ENCODE measurements at regions not wholly inside any gene's neighbourhood (a gene's known extent, or its start where the extent isn't known, plus 50 kb on each side); places are given as distances from the start of the nearest gene placed in this dataset.

GRCh38 chr9:135217836-135218235 is 130.4 kb downstream of the OLFM1 start:
- H3K9ac ChIP-seq (ENCODE audit: low read length), result no peak overlapping the region
- H3K4me3 ChIP-seq (ENCODE audit: low read length), result no peak overlapping the region
- no peak overlapping the region for H2BK15ac ChIP-seq (replicated peaks; ENCODE audit: low read depth)
- DNase-seq, result no peak
- no peak overlapping the region for H2AK5ac ChIP-seq (ENCODE audit: low read length)
- peaks cover 15% of the 10 kb centered on the region for H3K4me1 ChIP-seq (ENCODE audit: control insufficient read depth, low read depth, low read length)
- H3K27ac ChIP-seq (ENCODE audit: low read depth, low read length), result no peak overlapping the region
- no peaks in the 10 kb centered on the region for H3K27me3 ChIP-seq (ENCODE audit: insufficient read depth, low read length, poor library complexity)
- H3K18ac ChIP-seq (ENCODE audit: low read length), result no peak overlapping the region
- H3K23ac ChIP-seq (ENCODE audit: low read length), result no peak overlapping the region
- H3K79me2 ChIP-seq (ENCODE audit: control insufficient read depth, insufficient read depth, low read length), result no peaks in the 10 kb centered on the region
- H4K8ac ChIP-seq (ENCODE audit: low read depth, low read length), result no peak overlapping the region
- no peaks in the 10 kb centered on the region for H3K36me3 ChIP-seq (ENCODE audit: control insufficient read depth, insufficient read depth, low read length)
- no peak overlapping the region for H3K4ac ChIP-seq (ENCODE audit: low read depth, low read length)
- no peak overlapping the region for H3K4me2 ChIP-seq (ENCODE audit: low read length)
- no peak overlapping the region for H2BK5ac ChIP-seq (ENCODE audit: low read length)
- H4K5ac ChIP-seq (ENCODE audit: low read length), result no peak overlapping the region
- no peaks in the 10 kb centered on the region for H3K79me1 ChIP-seq (ENCODE audit: low read length)
- H3K56ac ChIP-seq (ENCODE audit: low read length), result peak overlapping the region; percentile 50
- no peak overlapping the region for H2BK120ac ChIP-seq (ENCODE audit: low read depth, low read length)
- WGBS (ENCODE audit: extremely low coverage, insufficient coverage, low lambda C conversion rate), result no CpG with 5 or more reads among the region's 5 CpGs

- H3K27me3 ChIP-seq (ENCODE audit: insufficient read depth, low read length, poor library complexity), result no peaks in the 10 kb centered on the region
- H3K27ac ChIP-seq (ENCODE audit: low read depth, low read length), result peak overlapping the region; percentile 25
- H3K18ac ChIP-seq (ENCODE audit: low read length), result peak overlapping the region; percentile 6
- WGBS (ENCODE audit: extremely low coverage, insufficient coverage, low lambda C conversion rate), result no CpG with 5 or more reads among the region's 27 CpGs
- H3K36me3 ChIP-seq (ENCODE audit: control insufficient read depth, insufficient read depth, low read length), result no peaks in the 10 kb centered on the region
- no peak overlapping the region for H2BK15ac ChIP-seq (replicated peaks; ENCODE audit: low read depth)
- peaks cover 22% of the 10 kb centered on the region for H3K4me1 ChIP-seq (ENCODE audit: control insufficient read depth, low read depth, low read length)
- no peak overlapping the region for H2AK5ac ChIP-seq (ENCODE audit: low read length)
- H3K79me2 ChIP-seq (ENCODE audit: control insufficient read depth, insufficient read depth, low read length), result no peaks in the 10 kb centered on the region
- no peak overlapping the region for H4K5ac ChIP-seq (ENCODE audit: low read length)
- H4K8ac ChIP-seq (ENCODE audit: low read depth, low read length), result no peak overlapping the region
- H3K9ac ChIP-seq (ENCODE audit: low read length), result peak overlapping the region; percentile 28
- H2BK5ac ChIP-seq (ENCODE audit: low read length), result peak overlapping the region; percentile 69
- H3K4me3 ChIP-seq (ENCODE audit: low read length), result no peak overlapping the region
- peak overlapping the region; percentile 58 for H3K56ac ChIP-seq (ENCODE audit: low read length)
- H3K79me1 ChIP-seq (ENCODE audit: low read length), result no peaks in the 10 kb centered on the region
- DNase-seq, result peak; percentile 52
- no peak overlapping the region for H3K4ac ChIP-seq (ENCODE audit: low read depth, low read length)
- H3K4me2 ChIP-seq (ENCODE audit: low read length), result no peak overlapping the region
- H2BK120ac ChIP-seq (ENCODE audit: low read depth, low read length), result no peak overlapping the region
- H3K23ac ChIP-seq (ENCODE audit: low read length), result no peak overlapping the region
These were observed 131.1 kb downstream of the OLFM1 start for GRCh38 chr9:135218331-135219225.

GRCh38 chr9:135219676-135220600 is 132.5 kb downstream of the OLFM1 start:
- DNase-seq, result no peak
- peaks cover 22% of the 10 kb centered on the region for H3K4me1 ChIP-seq (ENCODE audit: control insufficient read depth, low read depth, low read length)
- no peak overlapping the region for H2AK5ac ChIP-seq (ENCODE audit: low read length)
- no peak overlapping the region for H3K4me3 ChIP-seq (ENCODE audit: low read length)
- H3K79me2 ChIP-seq (ENCODE audit: control insufficient read depth, insufficient read depth, low read length), result no peaks in the 10 kb centered on the region
- no peak overlapping the region for H3K23ac ChIP-seq (ENCODE audit: low read length)
- H3K79me1 ChIP-seq (ENCODE audit: low read length), result no peaks in the 10 kb centered on the region
- H3K9ac ChIP-seq (ENCODE audit: low read length), result no peak overlapping the region
- no peak overlapping the region for H3K18ac ChIP-seq (ENCODE audit: low read length)
- H2BK5ac ChIP-seq (ENCODE audit: low read length), result no peak overlapping the region
- WGBS (ENCODE audit: extremely low coverage, insufficient coverage, low lambda C conversion rate), result no CpG with 5 or more reads among the region's 21 CpGs
- H3K4me2 ChIP-seq (ENCODE audit: low read length), result no peak overlapping the region
- no peaks in the 10 kb centered on the region for H3K36me3 ChIP-seq (ENCODE audit: control insufficient read depth, insufficient read depth, low read length)
- H2BK120ac ChIP-seq (ENCODE audit: low read depth, low read length), result no peak overlapping the region
- H3K4ac ChIP-seq (ENCODE audit: low read depth, low read length), result no peak overlapping the region
- no peak overlapping the region for H2BK15ac ChIP-seq (replicated peaks; ENCODE audit: low read depth)
- no peak overlapping the region for H3K27ac ChIP-seq (ENCODE audit: low read depth, low read length)
- H4K5ac ChIP-seq (ENCODE audit: low read length), result no peak overlapping the region
- H3K27me3 ChIP-seq (ENCODE audit: insufficient read depth, low read length, poor library complexity), result no peaks in the 10 kb centered on the region
- H3K56ac ChIP-seq (ENCODE audit: low read length), result peak overlapping the region; percentile 10
- no peak overlapping the region for H4K8ac ChIP-seq (ENCODE audit: low read depth, low read length)

- H4K8ac ChIP-seq (ENCODE audit: low read depth, low read length), result no peak overlapping the region
- H3K56ac ChIP-seq (ENCODE audit: low read length), result no peak overlapping the region
- no peaks in the 10 kb centered on the region for H3K79me1 ChIP-seq (ENCODE audit: low read length)
- H3K4me1 ChIP-seq (ENCODE audit: control insufficient read depth, low read depth, low read length), result peaks cover 22% of the 10 kb centered on the region
- no peak overlapping the region for H2BK120ac ChIP-seq (ENCODE audit: low read depth, low read length)
- no peak overlapping the region for H3K4ac ChIP-seq (ENCODE audit: low read depth, low read length)
- no peak overlapping the region for H3K4me3 ChIP-seq (ENCODE audit: low read length)
- H2BK15ac ChIP-seq (replicated peaks; ENCODE audit: low read depth), result no peak overlapping the region
- no peak overlapping the region for H3K4me2 ChIP-seq (ENCODE audit: low read length)
- H3K23ac ChIP-seq (ENCODE audit: low read length), result no peak overlapping the region
- H2BK5ac ChIP-seq (ENCODE audit: low read length), result no peak overlapping the region
- DNase-seq, result no peak
- H2AK5ac ChIP-seq (ENCODE audit: low read length), result no peak overlapping the region
- no peaks in the 10 kb centered on the region for H3K79me2 ChIP-seq (ENCODE audit: control insufficient read depth, insufficient read depth, low read length)
- H3K18ac ChIP-seq (ENCODE audit: low read length), result no peak overlapping the region
- WGBS (ENCODE audit: extremely low coverage, insufficient coverage, low lambda C conversion rate), result no CpG with 5 or more reads among the region's 28 CpGs
- no peaks in the 10 kb centered on the region for H3K36me3 ChIP-seq (ENCODE audit: control insufficient read depth, insufficient read depth, low read length)
- no peaks in the 10 kb centered on the region for H3K27me3 ChIP-seq (ENCODE audit: insufficient read depth, low read length, poor library complexity)
- no peak overlapping the region for H3K27ac ChIP-seq (ENCODE audit: low read depth, low read length)
- no peak overlapping the region for H4K5ac ChIP-seq (ENCODE audit: low read length)
- H3K9ac ChIP-seq (ENCODE audit: low read length), result no peak overlapping the region
These were observed 133.4 kb downstream of the OLFM1 start for GRCh38 chr9:135220601-135221575.

DNA sequence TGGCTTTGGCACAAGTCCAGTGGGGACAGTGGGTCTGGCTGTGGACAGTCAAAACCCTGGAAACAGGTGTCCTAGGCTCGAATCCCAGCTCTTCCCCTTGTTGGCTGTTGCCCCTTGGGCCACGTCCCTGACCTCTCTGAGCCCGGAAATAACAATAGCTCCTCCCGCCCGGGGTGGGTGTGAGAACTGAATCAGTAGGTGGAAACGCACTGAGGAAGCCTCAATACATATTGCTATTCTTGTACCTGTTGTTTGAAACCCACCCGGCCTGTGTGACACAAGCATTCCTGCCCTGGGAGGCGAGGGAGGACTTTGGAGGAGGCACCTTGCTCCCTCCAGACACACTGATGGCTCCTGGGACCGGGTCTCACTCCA is 134.1 kb downstream of the OLFM1 start:
- Histone ChIP-seq H3K79me2 (ENCODE audit: control insufficient read depth, insufficient read depth, low read length) (no peaks in the 10 kb centered on the region), H3K23ac (ENCODE audit: low read length) (no peak overlapping the region), H2BK15ac (replicated peaks; ENCODE audit: low read depth) (no peak overlapping the region), H2BK5ac (ENCODE audit: low read length) (no peak overlapping the region), H3K9ac (ENCODE audit: low read length) (no peak overlapping the region), H3K27ac (ENCODE audit: low read depth, low read length) (no peak overlapping the region), H3K4me1 (ENCODE audit: control insufficient read depth, low read depth, low read length) (peaks cover 22% of the 10 kb centered on the region), H4K5ac (ENCODE audit: low read length) (no peak overlapping the region), H4K8ac (ENCODE audit: low read depth, low read length) (no peak overlapping the region), H3K56ac (ENCODE audit: low read length) (no peak overlapping the region), H2AK5ac (ENCODE audit: low read length) (no peak overlapping the region), H3K36me3 (ENCODE audit: control insufficient read depth, insufficient read depth, low read length) (no peaks in the 10 kb centered on the region), H3K4ac (ENCODE audit: low read depth, low read length) (no peak overlapping the region), H2BK120ac (ENCODE audit: low read depth, low read length) (no peak overlapping the region), H3K27me3 (ENCODE audit: insufficient read depth, low read length, poor library complexity) (no peaks in the 10 kb centered on the region), H3K4me2 (ENCODE audit: low read length) (no peak overlapping the region), H3K18ac (ENCODE audit: low read length) (no peak overlapping the region), H3K79me1 (ENCODE audit: low read length) (no peaks in the 10 kb centered on the region), H3K4me3 (ENCODE audit: low read length) (no peak overlapping the region)
- WGBS (ENCODE audit: extremely low coverage, insufficient coverage, low lambda C conversion rate), result no CpG with 5 or more reads among the region's 9 CpGs
- no peak for DNase-seq
